Smooth muscle cell (in vitro differentiated cells): ENCODE measurements at regions not wholly inside any gene's neighbourhood (a gene's known extent, or its start where the extent isn't known, plus 50 kb on each side); places are given as distances from the start of the nearest gene placed in this dataset.

Experiments used
- DNase-seq: peaks from one replicate; lab custom pipeline; 2025; ENCODE audit not compliant: unreplicated experiment; lab: John Stamatoyannopoulos, UW
- H2AFZ ChIP-seq: fragments of 200-600 bp; sonication (generic); 2 replicates; pipeline ENCODE4 v1.6.0; 2016; ENCODE audit warnings: antibody characterized with exemption, low read depth, mild to moderate bottlenecking
- H3F3A ChIP-seq: fragments of 200-600 bp; sonication (generic); 2 replicates; pipeline ENCODE4 v1.6.0; 2017; ENCODE audit warnings: antibody characterized with exemption, low read depth
- H3K27ac ChIP-seq: fragments of 200-600 bp; sonication (generic); 2 replicates; pipeline ENCODE4 v1.5.1; 2016; ENCODE audit warnings: low read depth, mild to moderate bottlenecking
- H3K27me3 ChIP-seq: fragments of 200-600 bp; sonication (generic); 2 replicates; pipeline ENCODE4 v1.6.1; 2016; ENCODE audit warnings: low read depth, mild to moderate bottlenecking
- H3K36me3 ChIP-seq: fragments of 200-600 bp; sonication (generic); 2 replicates; pipeline ENCODE4 v1.5.1; 2016; ENCODE audit warnings: low read depth
- H3K4me1 ChIP-seq: fragments of 200-600 bp; sonication (generic); 2 replicates; pipeline ENCODE4 v1.5.1; 2016; ENCODE audit warnings: low read depth
- H3K4me2 ChIP-seq: fragments of 200-600 bp; sonication (generic); 2 replicates; pipeline ENCODE4 v1.6.0; 2016; ENCODE audit warnings: mild to moderate bottlenecking
- H3K4me3 ChIP-seq: fragments of 200-600 bp; sonication (generic); 2 replicates; pipeline ENCODE4 v1.5.1; 2016; ENCODE audit warnings: mild to moderate bottlenecking
- H3K79me2 ChIP-seq: fragments of 200-600 bp; sonication (generic); 2 replicates; pipeline ENCODE4 v1.6.0; 2016; ENCODE audit warnings: low read depth, mild to moderate bottlenecking
- H3K9ac ChIP-seq: fragments of 200-600 bp; sonication (generic); 2 replicates; pipeline ENCODE4 v1.6.0; 2016; ENCODE audit warnings: low read depth
- H3K9me3 ChIP-seq: fragments of 200-600 bp; sonication (generic); replicated peaks from 2 replicates; pipeline ENCODE4 v1.5.1; 2016; ENCODE audit warnings: low read depth
- H4K20me1 ChIP-seq: fragments of 200-600 bp; sonication (generic); 2 replicates; pipeline ENCODE4 v1.6.0; 2016; ENCODE audit warnings: low read depth
- WGBS: methylation state at CpG from one replicate; pipeline ENCODE4 v1.1.7; 2016; ENCODE audit warnings: low lambda C conversion rate; 5-methylcytosine and 5-hydroxymethylcytosine counted together
- TF ChIP-seq, protein P1 (sequence below): fragments of 200-600 bp; sonication (generic); IDR thresholded peaks from 2 replicates; pipeline ENCODE4 v1.5.1; 2017; ENCODE audit warnings: borderline replicate concordance, mild to moderate bottlenecking, antibody characterized with exemption; ENCODE audit not compliant: insufficient read depth, poor library complexity, severe bottlenecking

DNA sequence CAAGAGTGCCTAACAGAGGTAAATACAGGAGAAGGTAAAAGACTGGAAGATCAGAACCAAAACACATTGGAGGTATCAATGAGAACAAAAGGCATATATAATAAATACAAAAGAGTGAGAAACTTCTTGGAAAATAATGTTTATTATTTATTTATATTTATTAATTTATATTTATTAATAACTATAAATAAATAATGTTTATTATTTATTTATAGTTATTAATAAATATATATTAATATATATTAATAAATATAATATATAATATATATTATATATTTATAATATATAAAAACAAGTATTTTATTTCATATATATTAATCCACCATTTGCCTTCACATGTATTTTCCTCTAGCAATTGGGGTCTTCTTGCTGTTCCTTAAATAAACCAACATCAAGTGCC is 391.9 kb downstream of the GPATCH2 start:
- TF ChIP-seq, protein P1, sequence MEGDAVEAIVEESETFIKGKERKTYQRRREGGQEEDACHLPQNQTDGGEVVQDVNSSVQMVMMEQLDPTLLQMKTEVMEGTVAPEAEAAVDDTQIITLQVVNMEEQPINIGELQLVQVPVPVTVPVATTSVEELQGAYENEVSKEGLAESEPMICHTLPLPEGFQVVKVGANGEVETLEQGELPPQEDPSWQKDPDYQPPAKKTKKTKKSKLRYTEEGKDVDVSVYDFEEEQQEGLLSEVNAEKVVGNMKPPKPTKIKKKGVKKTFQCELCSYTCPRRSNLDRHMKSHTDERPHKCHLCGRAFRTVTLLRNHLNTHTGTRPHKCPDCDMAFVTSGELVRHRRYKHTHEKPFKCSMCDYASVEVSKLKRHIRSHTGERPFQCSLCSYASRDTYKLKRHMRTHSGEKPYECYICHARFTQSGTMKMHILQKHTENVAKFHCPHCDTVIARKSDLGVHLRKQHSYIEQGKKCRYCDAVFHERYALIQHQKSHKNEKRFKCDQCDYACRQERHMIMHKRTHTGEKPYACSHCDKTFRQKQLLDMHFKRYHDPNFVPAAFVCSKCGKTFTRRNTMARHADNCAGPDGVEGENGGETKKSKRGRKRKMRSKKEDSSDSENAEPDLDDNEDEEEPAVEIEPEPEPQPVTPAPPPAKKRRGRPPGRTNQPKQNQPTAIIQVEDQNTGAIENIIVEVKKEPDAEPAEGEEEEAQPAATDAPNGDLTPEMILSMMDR, result no peak
- no peaks in the 10 kb centered on the region for H3K36me3 ChIP-seq
- no peaks in the 10 kb centered on the region for H3K9me3 ChIP-seq
- H3K9ac ChIP-seq, result no peak overlapping the region
- no peaks in the 10 kb centered on the region for H4K20me1 ChIP-seq
- H2AFZ ChIP-seq, result no peak overlapping the region
- H3K79me2 ChIP-seq, result no peaks in the 10 kb centered on the region
- no peak overlapping the region for H3K4me3 ChIP-seq
- peaks cover 4% of the 10 kb centered on the region for H3K27me3 ChIP-seq
- no peaks in the 10 kb centered on the region for H3K4me1 ChIP-seq
- no peak for DNase-seq
- no peak overlapping the region for H3K27ac ChIP-seq
- no peak overlapping the region for H3K4me2 ChIP-seq
- no peaks in the 10 kb centered on the region for H3F3A ChIP-seq

- no peak overlapping the region for H3K27ac ChIP-seq
- H3K79me2 ChIP-seq, result no peaks in the 10 kb centered on the region
- no peak for DNase-seq
- H3K9ac ChIP-seq, result no peak overlapping the region
- no peak overlapping the region for H2AFZ ChIP-seq
- no peaks in the 10 kb centered on the region for H3K4me1 ChIP-seq
- TF ChIP-seq, protein P1, result no peak
- H3K4me2 ChIP-seq, result no peak overlapping the region
- H3F3A ChIP-seq, result no peaks in the 10 kb centered on the region
- no peaks in the 10 kb centered on the region for H3K36me3 ChIP-seq
- no peaks in the 10 kb centered on the region for H4K20me1 ChIP-seq
- no peak overlapping the region for H3K4me3 ChIP-seq
- WGBS, result 64% methylated on average over 2 of the region's 2 CpGs
- no peaks in the 10 kb centered on the region for H3K9me3 ChIP-seq
- H3K27me3 ChIP-seq, result no peaks in the 10 kb centered on the region
These were observed 400.5 kb downstream of the GPATCH2 start for GRCh38 chr1:217230412-217230811.

DNA sequence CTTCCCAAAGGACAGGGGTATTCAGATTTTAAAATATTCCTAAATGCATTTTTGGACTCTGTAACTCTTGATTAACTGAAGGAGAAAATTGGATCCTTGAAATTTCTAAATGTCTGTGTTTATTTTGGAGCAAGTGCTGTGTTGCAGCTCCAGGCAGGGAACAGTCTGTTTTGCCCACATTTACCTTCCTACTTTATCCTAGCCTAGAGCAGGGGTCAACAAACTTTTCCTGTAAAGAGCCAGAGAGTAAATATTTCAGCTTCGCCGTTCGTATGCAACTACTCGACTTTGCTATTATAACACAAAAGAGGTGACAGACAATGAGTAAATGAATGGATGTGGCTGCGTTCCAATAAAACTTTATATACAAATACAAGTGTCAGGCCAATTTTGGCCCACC is 402.2 kb downstream of the GPATCH2 start:
- Histone ChIP-seq H3K4me3 (no peak overlapping the region), H3K4me1 (no peaks in the 10 kb centered on the region), H2AFZ (no peak overlapping the region), H3F3A (no peaks in the 10 kb centered on the region), H3K79me2 (no peaks in the 10 kb centered on the region), H3K27me3 (no peaks in the 10 kb centered on the region), H3K9ac (no peak overlapping the region), H3K4me2 (no peak overlapping the region), H3K36me3 (no peaks in the 10 kb centered on the region), H3K9me3 (no peaks in the 10 kb centered on the region), H4K20me1 (no peaks in the 10 kb centered on the region), H3K27ac (no peak overlapping the region)
- WGBS, result 93% methylated on average over 5 of the region's 5 CpGs
- TF ChIP-seq, protein P1, result no peak
- DNase-seq, result no peak

GRCh38 chr1:217224201-217224600 is 406.7 kb downstream of the GPATCH2 start:
- Histone ChIP-seq H4K20me1 (no peaks in the 10 kb centered on the region), H3K79me2 (no peaks in the 10 kb centered on the region), H3K4me2 (no peak overlapping the region), H3F3A (no peaks in the 10 kb centered on the region), H3K9me3 (no peaks in the 10 kb centered on the region), H3K4me1 (no peaks in the 10 kb centered on the region), H3K36me3 (no peaks in the 10 kb centered on the region), H3K9ac (no peak overlapping the region), H2AFZ (no peak overlapping the region), H3K4me3 (no peak overlapping the region), H3K27ac (no peak overlapping the region), H3K27me3 (no peaks in the 10 kb centered on the region)
- no peak for DNase-seq
- 85% methylated on average over 1 of the region's 1 CpG for WGBS
- TF ChIP-seq, protein P1, result no peak
